ENCODE measurements at regions not wholly inside any gene's neighbourhood (a gene's known extent, or its start where the extent isn't known, plus 50 kb on each side); places are given as distances from the start of the nearest gene placed in this dataset.

GRCh38 chr15:81954158-81954783, 91.5 kb downstream of the MEX3B start:
- Histone ChIP-seq H3T11ph (ENCODE audit: low read length) (no peak overlapping the region), H4K8ac (replicated peaks; ENCODE audit: insufficient read length, low read depth, low read length) (no peak overlapping the region), H4K91ac (ENCODE audit: insufficient read length, low read depth, low read length) (no peak overlapping the region), H3K9ac (ENCODE audit: extremely low read depth, insufficient read length, low read length) (no peak overlapping the region), H3K56ac (ENCODE audit: insufficient read length, low read depth, low read length) (no peak overlapping the region), H3K4ac (ENCODE audit: low read depth, low read length) (no peak overlapping the region), H2AFZ (ENCODE audit: low read length) (no peak overlapping the region), H2BK12ac (ENCODE audit: insufficient read length, low read depth, low read length) (no peak overlapping the region), H3K4me1 (ENCODE audit: insufficient read depth, low read length) (peaks cover 5% of the 10 kb centered on the region; the same call in 1 of the 2 replicates), H2AK5ac (ENCODE audit: insufficient read length, low read length) (no peak overlapping the region), H4K20me1 (ENCODE audit: control insufficient read depth, insufficient read depth, insufficient read length) (no peaks in the 10 kb centered on the region), H3K27ac (ENCODE audit: insufficient read length, low read depth, low read length) (no peak overlapping the region), H3K79me1 (ENCODE audit: insufficient read depth, low read depth, low read length, poor library complexity, severe bottlenecking) (no peaks in the 10 kb centered on the region), H4K5ac (ENCODE audit: insufficient read length, low read depth, low read length) (no peak overlapping the region), H2BK120ac (ENCODE audit: low read depth, low read length, poor library complexity, severe bottlenecking) (no peak overlapping the region), H3K79me2 (ENCODE audit: insufficient read depth, low read length) (no peaks in the 10 kb centered on the region), H3K4me2 (ENCODE audit: insufficient read depth, insufficient read length, low read length) (no peak overlapping the region), H2BK5ac (ENCODE audit: insufficient read length, low read length) (no peak overlapping the region), H3K27me3 (ENCODE audit: insufficient read depth, low read length) (no peaks in the 10 kb centered on the region), H3K23ac (ENCODE audit: insufficient read length, low read depth, low read length) (no peak overlapping the region), H2BK20ac (ENCODE audit: low read depth, low read length, poor library complexity, severe bottlenecking) (no peak overlapping the region), H3K14ac (ENCODE audit: insufficient read depth, low read length) (no peak overlapping the region), H2BK15ac (ENCODE audit: low read depth, low read length) (no peak overlapping the region), H3K23me2 (ENCODE audit: insufficient read length, low read depth, low read length, poor library complexity, severe bottlenecking) (no peaks in the 10 kb centered on the region), H3K9me3 (ENCODE audit: control insufficient read depth, low read depth, low read length) (no peaks in the 10 kb centered on the region), H3K18ac (ENCODE audit: insufficient read length, low read depth, low read length) (no peak overlapping the region)
- H3K9me3 Mint-ChIP-seq = no peaks in the 10 kb centered on the region
- peaks cover 9% of the 10 kb centered on the region in 2 experiments for H3K4me1 Mint-ChIP-seq
- WGBS (ENCODE audit: extremely low coverage, insufficient read length, low lambda C conversion rate) = no CpG with 5 or more reads among the region's 9 CpGs
- H3K4me3 Mint-ChIP-seq = no peak overlapping the region
- no peak overlapping the region for H3K27ac Mint-ChIP-seq
- peaks cover 0 to 4% (median 2%) of the 10 kb centered on the region in 3 experiments; a peak in 1 of 7 replicates for H3K36me3 Mint-ChIP-seq (ENCODE audit: insufficient read depth in 1 of 3, low read depth in 3 of 3)
- DNase-seq = no peak
- no peaks in the 10 kb centered on the region for H3K27me3 Mint-ChIP-seq (ENCODE audit: low read depth)
- no peak for TF ChIP-seq CTCF (conservative IDR thresholded peaks at IDR 0.05)

Measured in H9 (cell line).